ENCODE measurements at regions not wholly inside any gene's neighbourhood (a gene's known extent, or its start where the extent isn't known, plus 50 kb on each side); places are given as distances from the start of the nearest gene placed in this dataset.

- Histone ChIP-seq H3K27me3 (ENCODE audit: low read length) (no peaks in the 10 kb centered on the region), H3K79me2 (ENCODE audit: insufficient read depth, low read length) (no peaks in the 10 kb centered on the region), H3K27ac (ENCODE audit: low read depth, low read length) (no peak overlapping the region)
Measured at GRCh38 chr22:49181431-49181830, 646.2 kb downstream of the BRD1 start.

GRCh38 chr22:49180683-49181024 lies 647.0 kb downstream of the BRD1 start:
- no peaks in the 10 kb centered on the region for H3K79me2 ChIP-seq (ENCODE audit: insufficient read depth, low read length)
- H3K27ac ChIP-seq (ENCODE audit: low read depth, low read length), result no peak overlapping the region
- no peaks in the 10 kb centered on the region for H3K9me2 ChIP-seq (replicated peaks; ENCODE audit: insufficient read depth, low read length)
- H3F3A ChIP-seq (ENCODE audit: insufficient read depth), result no peaks in the 10 kb centered on the region
- H3K9me3 ChIP-seq (ENCODE audit: insufficient read depth, low read length), result no peaks in the 10 kb centered on the region
- no peak overlapping the region for H3K9ac ChIP-seq (ENCODE audit: low read length)
- no peak overlapping the region for H2AFZ ChIP-seq (ENCODE audit: low read depth, low read length, severe bottlenecking)
- H3K27me3 ChIP-seq (ENCODE audit: low read length), result no peaks in the 10 kb centered on the region
- H3K4me3 ChIP-seq (ENCODE audit: insufficient read depth, low read length, poor library complexity, severe bottlenecking), result no peak overlapping the region
- H3K4me2 ChIP-seq (ENCODE audit: low read depth, low read length, poor library complexity, severe bottlenecking), result no peak overlapping the region
- no peak for TF ChIP-seq CTCF (IDR thresholded peaks at IDR 0.05; ENCODE audit: insufficient read depth, low read length, poor library complexity, severe bottlenecking)
- no peak for TF ChIP-seq EZH2phosphoT487 (conservative IDR thresholded peaks at IDR 0.05; ENCODE audit: low read length)
- H3K36me3 ChIP-seq (ENCODE audit: low read length), result no peaks in the 10 kb centered on the region
- H4K20me1 ChIP-seq (ENCODE audit: low read depth, low read length), result no peaks in the 10 kb centered on the region

More at GRCh38 chr22:49181431-49181830, 646.2 kb downstream of the BRD1 start:
- H3K4me3 ChIP-seq (ENCODE audit: insufficient read depth, low read length, poor library complexity, severe bottlenecking), result no peak overlapping the region
- H3K4me2 ChIP-seq (ENCODE audit: low read depth, low read length, poor library complexity, severe bottlenecking), result no peak overlapping the region
- no peak overlapping the region for H2AFZ ChIP-seq (ENCODE audit: low read depth, low read length, severe bottlenecking)
- no peaks in the 10 kb centered on the region for H3K9me2 ChIP-seq (replicated peaks; ENCODE audit: insufficient read depth, low read length)
- H3F3A ChIP-seq (ENCODE audit: insufficient read depth), result no peaks in the 10 kb centered on the region
- no peak for TF ChIP-seq CTCF (IDR thresholded peaks at IDR 0.05; ENCODE audit: insufficient read depth, low read length, poor library complexity, severe bottlenecking)
- no peak for TF ChIP-seq EZH2phosphoT487 (conservative IDR thresholded peaks at IDR 0.05; ENCODE audit: low read length)
- no peaks in the 10 kb centered on the region for H3K36me3 ChIP-seq (ENCODE audit: low read length)
- H3K9me3 ChIP-seq (ENCODE audit: insufficient read depth, low read length), result no peaks in the 10 kb centered on the region
- H4K20me1 ChIP-seq (ENCODE audit: low read depth, low read length), result no peaks in the 10 kb centered on the region
- H3K9ac ChIP-seq (ENCODE audit: low read length), result no peak overlapping the region

GRCh38 chr22:49179886-49180682 lies 647.6 kb downstream of the BRD1 start:
- H3K36me3 ChIP-seq (ENCODE audit: low read length), result no peaks in the 10 kb centered on the region
- no peaks in the 10 kb centered on the region for H3K9me2 ChIP-seq (replicated peaks; ENCODE audit: insufficient read depth, low read length)
- H3K27me3 ChIP-seq (ENCODE audit: low read length), result no peaks in the 10 kb centered on the region
- H3K9me3 ChIP-seq (ENCODE audit: insufficient read depth, low read length), result no peaks in the 10 kb centered on the region
- no peaks in the 10 kb centered on the region for H3K79me2 ChIP-seq (ENCODE audit: insufficient read depth, low read length)
- TF ChIP-seq CTCF (IDR thresholded peaks at IDR 0.05; ENCODE audit: insufficient read depth, low read length, poor library complexity, severe bottlenecking) (no peak), EZH2phosphoT487 (conservative IDR thresholded peaks at IDR 0.05; ENCODE audit: low read length) (no peak)
- H2AFZ ChIP-seq (ENCODE audit: low read depth, low read length, severe bottlenecking), result no peak overlapping the region
- no peak overlapping the region for H3K9ac ChIP-seq (ENCODE audit: low read length)
- H4K20me1 ChIP-seq (ENCODE audit: low read depth, low read length), result no peaks in the 10 kb centered on the region
- H3K4me3 ChIP-seq (ENCODE audit: insufficient read depth, low read length, poor library complexity, severe bottlenecking), result no peak overlapping the region
- no peak overlapping the region for H3K4me2 ChIP-seq (ENCODE audit: low read depth, low read length, poor library complexity, severe bottlenecking)
- H3K27ac ChIP-seq (ENCODE audit: low read depth, low read length), result no peak overlapping the region
- no peaks in the 10 kb centered on the region for H3F3A ChIP-seq (ENCODE audit: insufficient read depth)
